Activated naive CD8-positive, alpha-beta T cell (primary cell): ENCODE measurements at regions not wholly inside any gene's neighbourhood (a gene's known extent, or its start where the extent isn't known, plus 50 kb on each side); places are given as distances from the start of the nearest gene placed in this dataset.

Source experiments
- H3K27ac Mint-ChIP-seq: one replicate; pipeline ENCODE4 v1.8.0; 2021; ENCODE audit warnings: mixed read lengths
- H3K27me3 Mint-ChIP-seq: one replicate; pipeline ENCODE4 v1.8.0; 2021; ENCODE audit warnings: mixed read lengths
- H3K36me3 Mint-ChIP-seq: one replicate; pipeline ENCODE4 v1.8.0; 2021; ENCODE audit warnings: mixed read lengths
- H3K4me1 Mint-ChIP-seq: one replicate; pipeline ENCODE4 v1.8.0; 2021; ENCODE audit warnings: low read depth, mixed read lengths
- H3K4me3 Mint-ChIP-seq: one replicate; pipeline ENCODE4 v1.8.0; 2021; ENCODE audit warnings: mild to moderate bottlenecking, mixed read lengths
- H3K9me3 Mint-ChIP-seq: one replicate; pipeline ENCODE4 v1.8.0; 2021; ENCODE audit warnings: low read depth, mixed read lengths

- Mint-ChIP-seq H3K36me3 (no peaks in the 10 kb centered on the region), H3K4me1 (no peaks in the 10 kb centered on the region), H3K9me3 (no peaks in the 10 kb centered on the region), H3K27ac (no peak overlapping the region), H3K4me3 (no peak overlapping the region), H3K27me3 (no peaks in the 10 kb centered on the region)
Measured at GRCh38 chr2:59461127-59461526, 1092.3 kb downstream of the BCL11A start.

- no peaks in the 10 kb centered on the region for H3K4me1 Mint-ChIP-seq
- H3K27me3 Mint-ChIP-seq = no peaks in the 10 kb centered on the region
- no peaks in the 10 kb centered on the region for H3K9me3 Mint-ChIP-seq
- no peak overlapping the region for H3K4me3 Mint-ChIP-seq
- H3K27ac Mint-ChIP-seq = no peak overlapping the region
- H3K36me3 Mint-ChIP-seq = no peaks in the 10 kb centered on the region
Measured at GRCh38 chr2:59458800-59459199, 1094.7 kb downstream of the BCL11A start.

- Mint-ChIP-seq H3K36me3 (no peaks in the 10 kb centered on the region), H3K9me3 (no peaks in the 10 kb centered on the region), H3K4me3 (no peak overlapping the region), H3K4me1 (no peaks in the 10 kb centered on the region), H3K27me3 (no peaks in the 10 kb centered on the region), H3K27ac (no peak overlapping the region)
Measured at GRCh38 chr2:59456285-59456684, 1097.2 kb downstream of the BCL11A start.

GRCh38 chr2:59449274-59449673 lies 1104.2 kb downstream of the BCL11A start:
- H3K36me3 Mint-ChIP-seq = no peaks in the 10 kb centered on the region

GRCh38 chr2:59440491-59440890 lies 1113.0 kb downstream of the BCL11A start:
- Mint-ChIP-seq H3K36me3 (no peaks in the 10 kb centered on the region), H3K27me3 (no peaks in the 10 kb centered on the region), H3K9me3 (no peaks in the 10 kb centered on the region), H3K27ac (no peak overlapping the region), H3K4me3 (no peak overlapping the region), H3K4me1 (no peaks in the 10 kb centered on the region)

More at GRCh38 chr2:59449274-59449673, 1104.2 kb downstream of the BCL11A start:
- Mint-ChIP-seq H3K27ac (no peak overlapping the region), H3K9me3 (no peaks in the 10 kb centered on the region), H3K27me3 (no peaks in the 10 kb centered on the region), H3K4me1 (no peaks in the 10 kb centered on the region), H3K4me3 (no peak overlapping the region)

- H3K27me3 Mint-ChIP-seq = no peaks in the 10 kb centered on the region
- H3K4me1 Mint-ChIP-seq = no peaks in the 10 kb centered on the region
- no peaks in the 10 kb centered on the region for H3K36me3 Mint-ChIP-seq
- no peaks in the 10 kb centered on the region for H3K9me3 Mint-ChIP-seq
- no peak overlapping the region for H3K27ac Mint-ChIP-seq
- no peak overlapping the region for H3K4me3 Mint-ChIP-seq
Measured at GRCh38 chr2:59435635-59436034, 1117.8 kb downstream of the BCL11A start.

- H3K9me3 Mint-ChIP-seq = peaks cover 6% of the 10 kb centered on the region
- no peaks in the 10 kb centered on the region for H3K4me1 Mint-ChIP-seq
- no peak overlapping the region for H3K27ac Mint-ChIP-seq
- H3K4me3 Mint-ChIP-seq = no peak overlapping the region
- no peaks in the 10 kb centered on the region for H3K27me3 Mint-ChIP-seq
- peaks cover 3% of the 10 kb centered on the region for H3K36me3 Mint-ChIP-seq
Measured at GRCh38 chr2:59428940-59429339, 1124.5 kb downstream of the BCL11A start.

- H3K4me1 Mint-ChIP-seq = no peaks in the 10 kb centered on the region
- no peak overlapping the region for H3K27ac Mint-ChIP-seq
- H3K4me3 Mint-ChIP-seq = no peak overlapping the region
- H3K9me3 Mint-ChIP-seq = peaks cover 6% of the 10 kb centered on the region
- peaks cover 3% of the 10 kb centered on the region for H3K36me3 Mint-ChIP-seq
- no peaks in the 10 kb centered on the region for H3K27me3 Mint-ChIP-seq
Measured at GRCh38 chr2:59427980-59428379, 1125.5 kb downstream of the BCL11A start.

- Mint-ChIP-seq H3K9me3 (peaks cover 6% of the 10 kb centered on the region), H3K36me3 (peaks cover 3% of the 10 kb centered on the region), H3K27me3 (no peaks in the 10 kb centered on the region), H3K4me1 (no peaks in the 10 kb centered on the region), H3K4me3 (no peak overlapping the region), H3K27ac (no peak overlapping the region)
Measured at GRCh38 chr2:59425247-59425646, 1128.2 kb downstream of the BCL11A start.

GRCh38 chr2:59413751-59414570 lies 1139.5 kb downstream of the BCL11A start:
- Mint-ChIP-seq H3K27ac (no peak overlapping the region), H3K4me1 (no peaks in the 10 kb centered on the region), H3K9me3 (peaks cover 21% of the 10 kb centered on the region), H3K27me3 (peaks cover 9% of the 10 kb centered on the region), H3K4me3 (no peak overlapping the region), H3K36me3 (peaks cover 2% of the 10 kb centered on the region)

- H3K9me3 Mint-ChIP-seq = peaks cover 5% of the 10 kb centered on the region
- H3K4me3 Mint-ChIP-seq = no peak overlapping the region
- no peaks in the 10 kb centered on the region for H3K4me1 Mint-ChIP-seq
- no peak overlapping the region for H3K27ac Mint-ChIP-seq
- no peaks in the 10 kb centered on the region for H3K36me3 Mint-ChIP-seq
- peaks cover 3% of the 10 kb centered on the region for H3K27me3 Mint-ChIP-seq
Measured at GRCh38 chr2:59399126-59399525, 1154.3 kb downstream of the BCL11A start.

- Mint-ChIP-seq H3K4me3 (no peak overlapping the region), H3K9me3 (peaks cover 5% of the 10 kb centered on the region), H3K27ac (no peak overlapping the region), H3K4me1 (no peaks in the 10 kb centered on the region), H3K36me3 (no peaks in the 10 kb centered on the region), H3K27me3 (peaks cover 3% of the 10 kb centered on the region)
Measured at GRCh38 chr2:59398081-59398480, 1155.4 kb downstream of the BCL11A start.

- no peak overlapping the region for H3K27ac Mint-ChIP-seq
Measured at GRCh38 chr2:59395119-59395518, 1154.0 kb upstream of the FANCL start.

GRCh38 chr2:59391896-59392295 lies 1150.8 kb upstream of the FANCL start:
- Mint-ChIP-seq H3K4me1 (no peaks in the 10 kb centered on the region), H3K27ac (no peak overlapping the region), H3K36me3 (no peaks in the 10 kb centered on the region), H3K9me3 (no peaks in the 10 kb centered on the region), H3K4me3 (no peak overlapping the region), H3K27me3 (peaks cover 3% of the 10 kb centered on the region)

More at GRCh38 chr2:59395119-59395518, 1154.0 kb upstream of the FANCL start:
- H3K4me1 Mint-ChIP-seq = no peaks in the 10 kb centered on the region
- no peaks in the 10 kb centered on the region for H3K36me3 Mint-ChIP-seq
- H3K27me3 Mint-ChIP-seq = peaks cover 3% of the 10 kb centered on the region
- no peaks in the 10 kb centered on the region for H3K9me3 Mint-ChIP-seq
- no peak overlapping the region for H3K4me3 Mint-ChIP-seq

- H3K4me1 Mint-ChIP-seq = no peaks in the 10 kb centered on the region
- peaks cover under 1% of the 10 kb centered on the region for H3K27me3 Mint-ChIP-seq
- no peak overlapping the region for H3K4me3 Mint-ChIP-seq
- no peak overlapping the region for H3K27ac Mint-ChIP-seq
- H3K9me3 Mint-ChIP-seq = no peaks in the 10 kb centered on the region
- no peaks in the 10 kb centered on the region for H3K36me3 Mint-ChIP-seq
Measured at GRCh38 chr2:59390581-59390980, 1149.5 kb upstream of the FANCL start.

GRCh38 chr2:59389240-59389639 lies 1148.1 kb upstream of the FANCL start:
- no peak overlapping the region for H3K27ac Mint-ChIP-seq
- H3K4me1 Mint-ChIP-seq = no peaks in the 10 kb centered on the region
- H3K27me3 Mint-ChIP-seq = no peaks in the 10 kb centered on the region
- no peaks in the 10 kb centered on the region for H3K36me3 Mint-ChIP-seq
- no peak overlapping the region for H3K4me3 Mint-ChIP-seq
- H3K9me3 Mint-ChIP-seq = no peaks in the 10 kb centered on the region
